Gastroesophageal sphincter (tissue), 4 donors: ENCODE measurements at regions not wholly inside any gene's neighbourhood (a gene's known extent, or its start where the extent isn't known, plus 50 kb on each side); places are given as distances from the start of the nearest gene placed in this dataset.

ENCODE experiments used
- ATAC-seq: fragments of 150-250 bp; one replicate; pipeline ENCODE4 v1.9.1; 2016; ENCODE audit warnings: mild to moderate bottlenecking, moderate library complexity
- H3K27ac ChIP-seq, 4 donors: fragments of 200-600 bp; sonication (generic) in 3 of 4; 1 replicate in 3 of 4; 2 replicates in 1 of 4; pipeline ENCODE4 v1.5.1; 2016 to 2019
- H3K27me3 ChIP-seq: fragments of 200-600 bp; sonication (generic); one replicate; pipeline ENCODE4 v1.5.1; 2019
- H3K36me3 ChIP-seq, 2 donors: fragments of 200-600 bp; sonication (generic); one replicate each; pipeline ENCODE4 v1.5.1; 2019; ENCODE audit warnings: control low read depth in 1 of 2
- H3K4me1 ChIP-seq, 3 donors: fragments of 200-600 bp; sonication (generic); 1 replicate in 2 of 3; 2 replicates in 1 of 3; pipeline ENCODE4 v1.5.1; 2016 to 2019; ENCODE audit warnings: control low read depth in 2 of 3
- H3K4me3 ChIP-seq, 2 donors: fragments of 200-600 bp; sonication (generic); one replicate each; pipeline ENCODE4 v1.5.1; 2019; ENCODE audit warnings: mild to moderate bottlenecking in 1 of 2, moderate library complexity in 1 of 2
- H3K9me3 ChIP-seq, 3 donors: fragments of 200-600 bp; sonication (generic); one replicate each; pipeline ENCODE4 v1.5.1; 2017 to 2019; ENCODE audit warnings: control low read depth in 2 of 3
- EP300 ChIP-seq: sonication (generic); formaldehyde crosslinking; IDR thresholded peaks from one replicate; pipeline ENCODE4 v1.6.1; 2017; ENCODE audit warnings: antibody characterized with exemption, mild to moderate bottlenecking
- POLR2A ChIP-seq, 2 donors: fragments of 450-650 bp; IDR thresholded peaks; one replicate each; pipeline ENCODE4 v1.6.1; 2017; ENCODE audit warnings: antibody characterized with exemption in 2 of 2, mild to moderate bottlenecking in 2 of 2, moderate library complexity in 1 of 2
- POLR2AphosphoS5 ChIP-seq: sonication (generic); formaldehyde crosslinking; IDR thresholded peaks from one replicate; pipeline ENCODE4 v1.6.1; 2017; ENCODE audit warnings: antibody characterized with exemption
- WGBS, 2 donors: methylation state at CpG; one replicate each; pipeline ENCODE4 v1.1.5; 2018; ENCODE audit warnings: low coverage in 1 of 2; 5-methylcytosine and 5-hydroxymethylcytosine counted together
- TF ChIP-seq, protein P1 (sequence below), 4 experiments: fragments of 200-600 bp in 2 of 4; fragments of 450-650 bp in 2 of 4; sonication (generic) in 1 of 4; IDR thresholded peaks; one replicate each; pipeline ENCODE4 v1.5.1; 2017 to 2019; ENCODE audit warnings: antibody characterized with exemption in 4 of 4, mild to moderate bottlenecking in 2 of 4, moderate library complexity in 2 of 4

DNA sequence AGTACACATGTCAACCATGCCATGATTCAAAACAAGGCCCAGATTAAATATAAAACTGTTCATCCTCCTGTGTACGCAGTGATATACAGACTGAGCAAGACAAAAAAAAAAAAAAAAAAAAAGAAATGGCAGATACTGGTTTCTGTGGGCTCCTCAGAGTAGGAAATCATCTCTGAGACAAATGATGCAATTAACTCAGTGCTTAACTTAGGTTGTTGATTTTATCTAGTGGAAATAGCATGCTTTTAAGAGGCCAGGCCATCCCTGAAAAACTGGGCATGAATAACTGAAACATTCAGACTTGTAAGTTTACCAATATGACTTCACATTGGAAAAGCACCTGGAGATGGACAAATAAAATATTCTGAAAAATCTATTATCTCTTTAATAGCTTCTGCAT lies 69.0 kb downstream of the DKK1 start:
- H3K36me3 ChIP-seq, result no peaks in the 10 kb centered on the region
- no peak overlapping the region for H3K27ac ChIP-seq
- TF ChIP-seq EP300, result no peak
- TF ChIP-seq, protein P1, sequence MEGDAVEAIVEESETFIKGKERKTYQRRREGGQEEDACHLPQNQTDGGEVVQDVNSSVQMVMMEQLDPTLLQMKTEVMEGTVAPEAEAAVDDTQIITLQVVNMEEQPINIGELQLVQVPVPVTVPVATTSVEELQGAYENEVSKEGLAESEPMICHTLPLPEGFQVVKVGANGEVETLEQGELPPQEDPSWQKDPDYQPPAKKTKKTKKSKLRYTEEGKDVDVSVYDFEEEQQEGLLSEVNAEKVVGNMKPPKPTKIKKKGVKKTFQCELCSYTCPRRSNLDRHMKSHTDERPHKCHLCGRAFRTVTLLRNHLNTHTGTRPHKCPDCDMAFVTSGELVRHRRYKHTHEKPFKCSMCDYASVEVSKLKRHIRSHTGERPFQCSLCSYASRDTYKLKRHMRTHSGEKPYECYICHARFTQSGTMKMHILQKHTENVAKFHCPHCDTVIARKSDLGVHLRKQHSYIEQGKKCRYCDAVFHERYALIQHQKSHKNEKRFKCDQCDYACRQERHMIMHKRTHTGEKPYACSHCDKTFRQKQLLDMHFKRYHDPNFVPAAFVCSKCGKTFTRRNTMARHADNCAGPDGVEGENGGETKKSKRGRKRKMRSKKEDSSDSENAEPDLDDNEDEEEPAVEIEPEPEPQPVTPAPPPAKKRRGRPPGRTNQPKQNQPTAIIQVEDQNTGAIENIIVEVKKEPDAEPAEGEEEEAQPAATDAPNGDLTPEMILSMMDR (IDR thresholded peaks at IDR 0.05), result no peak
- TF ChIP-seq POLR2A (IDR thresholded peaks at IDR 0.05), result no peak
- no peak for TF ChIP-seq POLR2AphosphoS5
- no peaks in the 10 kb centered on the region for H3K9me3 ChIP-seq
- no peak for ATAC-seq
- WGBS, 2 donors, result 88 to 91% methylated on average over 1 of the region's 1 CpG
- H3K4me1 ChIP-seq, result no peaks in the 10 kb centered on the region
- peaks cover 3% of the 10 kb centered on the region for H3K27me3 ChIP-seq
- H3K4me3 ChIP-seq, result no peak overlapping the region

DNA sequence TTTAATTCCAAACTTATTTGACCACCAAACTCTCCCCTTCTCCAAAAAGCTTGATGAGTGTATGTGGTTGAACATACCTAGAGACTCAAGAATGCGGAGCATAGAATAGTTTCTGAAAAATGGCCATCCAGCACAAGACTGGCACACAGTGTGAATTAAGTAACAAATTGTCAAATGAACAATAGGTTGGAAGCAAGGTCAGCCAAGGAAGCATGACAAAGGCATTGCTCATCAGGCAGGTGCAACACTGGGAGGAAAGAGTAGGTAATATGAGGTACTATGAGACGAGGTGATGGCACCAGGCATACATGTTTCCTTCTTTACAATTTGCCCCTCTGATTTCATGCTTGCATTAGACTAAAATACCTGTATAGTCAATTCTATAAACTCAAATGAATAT lies 73.7 kb downstream of the DKK1 start:
- 43 to 44% methylated on average over 2 of the region's 2 CpGs for WGBS, 2 donors
- H3K4me3 ChIP-seq, result no peak overlapping the region
- H3K36me3 ChIP-seq, result no peaks in the 10 kb centered on the region

DNA sequence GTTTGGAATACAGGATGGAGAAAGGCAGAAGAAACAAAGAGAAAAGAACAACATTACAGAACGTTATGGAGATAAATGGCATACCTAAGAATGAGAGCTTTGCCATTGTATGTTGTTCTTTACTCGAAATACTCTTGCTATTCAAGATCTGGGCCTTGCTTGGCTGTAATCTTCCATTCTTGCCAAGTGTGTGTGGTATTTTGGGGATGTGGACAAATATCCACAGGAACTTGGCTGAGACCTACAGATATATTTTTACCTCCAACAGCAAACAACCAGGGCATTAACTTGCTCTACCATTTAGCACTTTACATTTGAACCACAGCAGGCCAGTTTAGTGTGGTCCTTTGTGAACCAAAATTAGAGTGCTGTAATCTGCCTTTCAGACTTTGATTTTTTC lies 76.3 kb downstream of the DKK1 start:
- WGBS, 2 donors, result 48 to 54% methylated on average over 2 of the region's 2 CpGs
- Histone ChIP-seq H3K9me3 (no peaks in the 10 kb centered on the region), H3K4me1 (no peaks in the 10 kb centered on the region), H3K4me3 (no peak overlapping the region), H3K27ac (no peak overlapping the region), H3K36me3 (no peaks in the 10 kb centered on the region), H3K27me3 (no peaks in the 10 kb centered on the region)
- TF ChIP-seq POLR2A (IDR thresholded peaks at IDR 0.05) (no peak), POLR2AphosphoS5 (no peak), EP300 (no peak)
- TF ChIP-seq, protein P1 (IDR thresholded peaks at IDR 0.05), result no peak
- ATAC-seq, result no peak

More for the DNA sequence above, 73.7 kb downstream of the DKK1 start:
- no peaks in the 10 kb centered on the region for H3K27me3 ChIP-seq
- TF ChIP-seq EP300 (no peak), POLR2A (IDR thresholded peaks at IDR 0.05) (no peak), POLR2AphosphoS5 (no peak)
- TF ChIP-seq, protein P1 (IDR thresholded peaks at IDR 0.05), result no peak
- no peaks in the 10 kb centered on the region for H3K4me1 ChIP-seq
- H3K27ac ChIP-seq, result no peak overlapping the region
- no peaks in the 10 kb centered on the region for H3K9me3 ChIP-seq
- no peak for ATAC-seq

DNA sequence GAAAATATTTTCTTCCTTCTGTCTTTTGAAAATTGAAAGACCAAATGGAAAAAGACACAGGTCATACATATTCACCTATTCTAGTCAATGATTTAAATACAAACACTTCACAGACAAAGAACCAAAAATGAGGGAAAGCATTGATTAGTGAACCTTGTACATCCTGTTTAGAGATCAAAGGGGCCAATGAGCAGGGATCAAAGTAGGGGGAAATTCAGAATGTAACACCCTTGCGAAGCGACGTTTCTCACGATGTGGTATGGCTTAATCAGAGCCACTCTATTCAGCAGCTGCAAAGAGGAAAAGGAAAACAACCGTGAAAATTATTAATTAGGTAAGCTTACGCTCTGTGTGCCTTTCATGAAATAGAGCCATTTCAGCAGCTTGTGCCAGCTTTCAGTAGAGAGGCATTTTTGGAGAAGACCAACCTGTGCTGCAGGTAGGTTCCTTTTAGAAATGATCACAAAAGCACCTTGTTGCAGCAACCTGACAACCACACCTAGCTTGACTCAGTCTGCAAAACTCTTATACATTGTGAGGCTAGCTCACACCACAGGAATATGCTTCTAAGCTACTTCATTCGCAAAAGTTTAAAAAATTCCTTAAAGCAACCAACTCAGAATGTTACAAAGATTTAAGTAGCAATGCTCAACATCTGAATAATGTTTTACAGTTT lies 78.0 kb downstream of the DKK1 start:
- WGBS, 2 donors, result 62 to 71% methylated on average over 7 of the region's 7 CpGs
- TF ChIP-seq, protein P1 (IDR thresholded peaks at IDR 0.05), result no peak
- TF ChIP-seq POLR2A (IDR thresholded peaks at IDR 0.05) (no peak), POLR2AphosphoS5 (no peak), EP300 (no peak)
- Histone ChIP-seq H3K4me1 (no peaks in the 10 kb centered on the region), H3K27me3 (no peaks in the 10 kb centered on the region), H3K27ac (no peak overlapping the region), H3K9me3 (no peaks in the 10 kb centered on the region), H3K36me3 (no peaks in the 10 kb centered on the region), H3K4me3 (no peak overlapping the region)
- ATAC-seq, result no peak

DNA sequence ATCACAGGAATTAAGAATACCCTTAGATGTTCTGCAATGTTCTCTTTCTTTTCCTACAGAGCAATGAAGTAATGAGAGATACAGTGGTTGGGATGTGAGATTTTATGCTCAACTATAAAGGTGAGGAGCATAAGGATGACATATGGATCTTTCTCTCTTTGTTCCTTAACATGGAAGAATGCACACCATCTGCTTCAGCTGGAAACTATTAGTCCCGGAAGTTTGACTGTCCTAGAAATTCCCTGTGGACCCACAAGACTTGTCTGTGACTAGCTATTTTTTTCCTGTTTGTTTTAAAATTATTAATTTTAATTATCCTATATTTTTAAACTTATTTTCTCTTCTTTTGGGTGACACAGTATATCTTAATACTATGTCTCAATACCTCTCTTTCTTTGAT lies 80.2 kb downstream of the DKK1 start:
- no peak for ATAC-seq
- Histone ChIP-seq H3K4me3 (no peak overlapping the region), H3K36me3 (no peaks in the 10 kb centered on the region), H3K27me3 (no peaks in the 10 kb centered on the region), H3K27ac (no peak overlapping the region), H3K9me3 (no peaks in the 10 kb centered on the region), H3K4me1 (no peaks in the 10 kb centered on the region)
- no peak for TF ChIP-seq POLR2A (IDR thresholded peaks at IDR 0.05)
- TF ChIP-seq, protein P1 (IDR thresholded peaks at IDR 0.05), result no peak
- TF ChIP-seq EP300, result no peak
- no peak for TF ChIP-seq POLR2AphosphoS5
- 57 to 75% methylated on average over 1 of the region's 1 CpG for WGBS, 2 donors
